Spinal cord (tissue), 9 donors: ENCODE measurements at regions not wholly inside any gene's neighbourhood (a gene's known extent, or its start where the extent isn't known, plus 50 kb on each side); places are given as distances from the start of the nearest gene placed in this dataset.

ENCODE experiments used
- DNase-seq, 6 donors: peaks; one replicate each; pipeline versions ENCODE4 v3.0.0 to v3.0.0-alpha.2; 2013 to 2015; ENCODE audit warnings: low spot score in 6 of 6, low read depth in 4 of 6
- H3K27ac ChIP-seq: one replicate; pipeline ENCODE4 v1.5.1; 2013; ENCODE audit warnings: low read depth, low read length, control low read depth
- H3K27me3 ChIP-seq: one replicate; pipeline ENCODE4 v1.6.1; 2013; ENCODE audit warnings: low read length; ENCODE audit not compliant: control insufficient read depth, insufficient read depth
- H3K36me3 ChIP-seq: one replicate; pipeline ENCODE4 v1.6.1; 2013; ENCODE audit warnings: low read length; ENCODE audit not compliant: control insufficient read depth, insufficient read depth
- H3K4me1 ChIP-seq: one replicate; pipeline ENCODE4 v1.6.1; 2013; ENCODE audit warnings: low read length; ENCODE audit not compliant: control insufficient read depth, insufficient read depth
- H3K4me3 ChIP-seq: one replicate; pipeline ENCODE4 v1.5.1; 2013; ENCODE audit warnings: low read depth, low read length, control low read depth
- H3K9me3 ChIP-seq: one replicate; pipeline ENCODE4 v1.6.1; 2013; ENCODE audit warnings: low read length; ENCODE audit not compliant: control insufficient read depth, insufficient read depth
- WGBS: methylation state at CpG from one replicate; pipeline ENCODE4 v1.1.5; 2013; ENCODE audit warnings: missing lambda C conversion rate; ENCODE audit not compliant: insufficient coverage; 5-methylcytosine and 5-hydroxymethylcytosine counted together
- donor health status: healthy.

DNA sequence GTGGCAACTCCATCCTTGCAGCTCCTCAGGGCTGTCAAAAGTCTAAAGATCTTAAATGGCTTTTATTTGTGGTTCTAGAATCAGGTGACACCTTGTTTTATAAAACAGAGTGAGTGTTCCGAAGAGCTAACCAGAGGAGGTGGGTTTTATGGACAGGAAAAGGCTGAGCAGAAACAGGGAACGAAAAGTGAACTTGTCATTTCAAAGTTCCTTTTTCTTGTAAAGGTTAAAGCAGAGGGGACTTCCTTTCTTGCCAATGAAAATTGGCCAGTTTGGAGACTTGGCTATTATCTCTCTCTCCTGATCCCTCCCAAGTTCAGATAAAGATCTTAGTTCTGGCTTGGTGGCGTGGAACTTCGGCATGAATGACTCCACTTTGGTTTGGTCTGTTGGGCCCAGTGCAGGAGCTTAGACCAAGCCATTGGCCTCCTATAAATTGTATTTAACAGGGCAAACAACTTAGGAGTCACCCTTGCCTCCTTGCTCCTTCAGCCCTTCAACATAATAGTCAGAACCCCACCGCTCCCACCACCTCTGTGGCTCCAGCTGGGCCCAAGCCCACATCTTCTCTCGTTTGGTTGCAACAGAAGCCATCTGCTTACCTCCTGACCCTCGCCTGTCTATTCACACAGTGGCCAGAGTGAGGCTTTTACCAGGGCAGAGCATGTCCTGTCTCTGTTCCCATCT, 102.4 kb upstream of the THY1 start:
- Histone ChIP-seq H3K4me1 (peaks cover 18% of the 10 kb centered on the region), H3K9me3 (no peaks in the 10 kb centered on the region), H3K27me3 (no peaks in the 10 kb centered on the region), H3K36me3 (no peaks in the 10 kb centered on the region), H3K27ac (no peak overlapping the region), H3K4me3 (no peak overlapping the region)
- DNase-seq = no peak
- WGBS = 84% methylated on average over 6 of the region's 7 CpGs

DNA sequence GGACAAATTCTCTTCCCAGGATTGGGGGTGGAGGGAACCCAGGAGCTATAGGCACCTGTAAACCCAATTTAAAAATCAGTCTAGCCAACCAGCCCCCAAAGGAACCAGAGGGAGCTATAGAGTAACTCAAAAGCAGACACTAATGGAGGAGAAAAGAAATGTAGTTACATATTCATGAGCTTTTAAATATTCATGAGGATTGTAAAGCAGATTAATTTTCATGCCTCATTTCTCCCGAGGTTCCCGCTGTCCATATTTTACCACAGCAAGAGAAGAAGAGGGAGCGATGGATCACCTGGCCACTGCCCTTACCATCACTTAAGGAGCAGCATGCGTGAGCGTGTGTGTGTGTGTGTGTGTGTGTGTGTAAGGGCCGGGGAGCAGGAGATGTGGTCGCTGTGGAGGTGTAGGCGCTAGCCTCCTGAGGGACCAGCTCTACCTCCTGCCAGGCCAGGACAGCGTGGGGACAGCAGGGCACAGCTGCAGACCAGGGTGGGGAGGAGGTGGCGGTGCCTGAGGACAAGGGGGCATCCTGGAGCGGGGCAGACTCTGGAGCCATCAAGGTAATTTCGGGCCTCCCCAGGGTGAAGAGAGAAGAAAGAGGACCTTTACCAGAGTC, 100.7 kb upstream of the THY1 start:
- Histone ChIP-seq H3K4me3 (no peak overlapping the region), H3K36me3 (no peaks in the 10 kb centered on the region), H3K4me1 (peaks cover 23% of the 10 kb centered on the region), H3K27me3 (no peaks in the 10 kb centered on the region), H3K27ac (no peak overlapping the region), H3K9me3 (no peaks in the 10 kb centered on the region)
- peak in 2 of 6 donors; percentile 49 to 84 for DNase-seq
- 42% methylated on average over 5 of the region's 12 CpGs for WGBS

DNA sequence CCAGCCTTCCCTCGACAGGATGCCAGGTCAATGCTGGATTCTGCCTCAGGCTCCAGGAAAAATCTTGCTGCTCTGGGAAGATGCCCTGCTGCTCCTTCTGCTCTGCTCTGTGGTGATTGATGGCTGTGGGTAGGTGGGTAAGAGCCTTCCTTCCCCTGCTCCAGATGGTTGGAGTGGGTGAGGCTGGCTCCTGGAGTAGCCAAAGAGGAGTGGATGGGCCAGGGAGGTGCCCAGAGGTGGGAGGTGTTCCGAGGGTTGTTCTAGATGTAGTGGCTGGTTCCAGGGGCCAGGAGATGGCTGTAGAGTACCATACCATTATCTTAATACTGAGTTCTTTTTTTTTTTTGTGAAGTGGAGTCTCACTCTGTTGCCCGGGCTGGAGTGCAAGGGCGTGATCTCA, 99.6 kb upstream of the THY1 start:
- Histone ChIP-seq H3K27me3 (no peaks in the 10 kb centered on the region), H3K4me3 (no peak overlapping the region), H3K27ac (no peak overlapping the region), H3K9me3 (no peaks in the 10 kb centered on the region), H3K4me1 (peaks cover 23% of the 10 kb centered on the region), H3K36me3 (no peaks in the 10 kb centered on the region)
- 92% methylated on average over 2 of the region's 4 CpGs for WGBS
- no peak for DNase-seq

DNA sequence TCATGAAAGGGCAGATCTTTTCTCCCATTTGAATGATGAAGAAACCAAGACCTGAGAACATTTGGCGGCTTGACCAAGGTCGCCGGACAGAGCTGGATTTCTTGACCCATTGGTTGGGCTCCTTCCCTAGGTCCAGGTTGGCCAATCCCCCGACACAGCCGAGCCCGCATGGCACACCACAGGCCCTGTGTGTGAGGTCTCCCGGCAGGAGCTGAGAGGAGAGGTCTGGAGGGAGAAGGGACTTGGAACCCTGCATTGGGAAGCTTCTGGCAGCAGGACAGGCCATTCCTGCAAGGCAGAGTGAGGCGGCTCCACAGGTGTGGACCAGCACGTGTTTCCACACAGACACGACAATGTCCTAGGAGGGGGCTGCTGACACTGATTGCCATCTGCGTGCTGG, 98.6 kb upstream of the THY1 start:
- Histone ChIP-seq H3K4me1 (peaks cover 23% of the 10 kb centered on the region), H3K27ac (no peak overlapping the region), H3K9me3 (no peaks in the 10 kb centered on the region), H3K36me3 (no peaks in the 10 kb centered on the region), H3K27me3 (no peaks in the 10 kb centered on the region), H3K4me3 (no peak overlapping the region)
- 82% methylated on average over 11 of the region's 11 CpGs for WGBS
- no peak for DNase-seq

DNA sequence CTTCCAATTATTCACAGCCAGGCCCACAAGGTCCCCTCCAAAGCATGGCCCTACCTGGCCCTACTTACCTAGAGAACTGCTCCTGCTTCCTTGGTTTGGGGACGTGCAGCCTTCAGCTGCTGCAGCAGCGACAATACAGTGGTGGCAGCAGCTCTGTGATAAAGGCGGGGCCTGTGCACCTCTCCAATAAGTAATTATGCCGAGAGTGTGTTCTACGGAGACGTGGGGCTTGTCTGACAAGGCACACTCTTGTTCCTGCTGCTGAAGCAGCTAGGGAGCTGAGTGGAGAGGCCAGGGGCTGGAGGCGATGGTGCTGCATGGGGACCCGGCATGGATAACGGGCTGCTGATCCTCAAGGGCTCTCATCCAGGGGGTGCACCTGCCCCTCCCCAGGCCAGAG, 98.0 kb upstream of the THY1 start:
- Histone ChIP-seq H3K27me3 (no peaks in the 10 kb centered on the region), H3K4me1 (peaks cover 28% of the 10 kb centered on the region), H3K9me3 (no peaks in the 10 kb centered on the region), H3K36me3 (no peaks in the 10 kb centered on the region), H3K27ac (no peak overlapping the region), H3K4me3 (no peak overlapping the region)
- WGBS = 56% methylated on average over 9 of the region's 9 CpGs
- peak in 1 of 6 donors; percentile 84 for DNase-seq

DNA sequence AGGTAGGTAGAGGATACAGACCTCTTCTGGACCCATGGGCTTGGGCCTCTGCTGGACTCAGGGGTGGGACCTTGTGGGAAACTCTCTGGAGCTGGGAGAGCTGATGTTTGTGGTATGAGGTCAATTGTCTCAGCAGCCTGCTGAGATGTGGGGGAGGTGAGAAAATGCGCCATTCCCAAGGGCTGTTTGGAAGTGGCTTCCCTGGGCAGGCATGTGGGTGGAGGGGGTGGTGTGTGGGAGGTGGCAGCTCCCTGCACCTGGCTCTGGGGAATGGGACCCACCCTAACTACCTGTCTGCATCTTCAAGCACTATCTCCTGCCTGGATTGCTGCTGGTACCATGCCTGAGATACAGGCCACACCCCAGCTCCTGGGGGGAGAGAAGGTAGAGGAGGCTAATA, 97.4 kb upstream of the THY1 start:
- 67% methylated on average over 1 of the region's 1 CpG for WGBS
- no peaks in the 10 kb centered on the region for H3K9me3 ChIP-seq
- H3K4me3 ChIP-seq = no peak overlapping the region
- peaks cover 32% of the 10 kb centered on the region for H3K4me1 ChIP-seq
- no peaks in the 10 kb centered on the region for H3K36me3 ChIP-seq
- H3K27ac ChIP-seq = no peak overlapping the region
- DNase-seq = no peak
- H3K27me3 ChIP-seq = no peaks in the 10 kb centered on the region

DNA sequence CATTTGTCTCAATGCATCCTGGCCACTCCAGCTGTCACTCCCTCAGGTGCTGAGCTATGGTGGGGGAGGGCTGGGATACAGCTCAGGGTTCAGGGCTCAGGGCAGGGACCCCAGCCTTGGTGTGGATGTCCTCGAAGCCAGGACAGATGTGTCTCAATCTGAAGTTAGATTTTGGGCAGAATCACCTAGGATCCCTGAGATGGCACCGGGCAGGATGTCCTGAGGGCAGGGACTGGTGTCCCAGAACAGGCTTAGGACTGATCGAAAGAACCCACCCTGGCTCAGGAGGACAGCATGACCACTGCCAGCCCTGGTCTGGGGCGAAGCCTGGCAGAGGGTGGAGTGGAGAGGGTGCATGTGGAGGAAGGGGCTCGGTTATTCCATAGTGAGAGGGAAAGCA, 96.8 kb upstream of the THY1 start:
- H3K36me3 ChIP-seq = no peaks in the 10 kb centered on the region
- H3K27ac ChIP-seq = no peak overlapping the region
- H3K4me1 ChIP-seq = peaks cover 33% of the 10 kb centered on the region
- no peak overlapping the region for H3K4me3 ChIP-seq
- no peak for DNase-seq
- no peaks in the 10 kb centered on the region for H3K9me3 ChIP-seq
- no peaks in the 10 kb centered on the region for H3K27me3 ChIP-seq
- WGBS = 68% methylated on average over 5 of the region's 5 CpGs

DNA sequence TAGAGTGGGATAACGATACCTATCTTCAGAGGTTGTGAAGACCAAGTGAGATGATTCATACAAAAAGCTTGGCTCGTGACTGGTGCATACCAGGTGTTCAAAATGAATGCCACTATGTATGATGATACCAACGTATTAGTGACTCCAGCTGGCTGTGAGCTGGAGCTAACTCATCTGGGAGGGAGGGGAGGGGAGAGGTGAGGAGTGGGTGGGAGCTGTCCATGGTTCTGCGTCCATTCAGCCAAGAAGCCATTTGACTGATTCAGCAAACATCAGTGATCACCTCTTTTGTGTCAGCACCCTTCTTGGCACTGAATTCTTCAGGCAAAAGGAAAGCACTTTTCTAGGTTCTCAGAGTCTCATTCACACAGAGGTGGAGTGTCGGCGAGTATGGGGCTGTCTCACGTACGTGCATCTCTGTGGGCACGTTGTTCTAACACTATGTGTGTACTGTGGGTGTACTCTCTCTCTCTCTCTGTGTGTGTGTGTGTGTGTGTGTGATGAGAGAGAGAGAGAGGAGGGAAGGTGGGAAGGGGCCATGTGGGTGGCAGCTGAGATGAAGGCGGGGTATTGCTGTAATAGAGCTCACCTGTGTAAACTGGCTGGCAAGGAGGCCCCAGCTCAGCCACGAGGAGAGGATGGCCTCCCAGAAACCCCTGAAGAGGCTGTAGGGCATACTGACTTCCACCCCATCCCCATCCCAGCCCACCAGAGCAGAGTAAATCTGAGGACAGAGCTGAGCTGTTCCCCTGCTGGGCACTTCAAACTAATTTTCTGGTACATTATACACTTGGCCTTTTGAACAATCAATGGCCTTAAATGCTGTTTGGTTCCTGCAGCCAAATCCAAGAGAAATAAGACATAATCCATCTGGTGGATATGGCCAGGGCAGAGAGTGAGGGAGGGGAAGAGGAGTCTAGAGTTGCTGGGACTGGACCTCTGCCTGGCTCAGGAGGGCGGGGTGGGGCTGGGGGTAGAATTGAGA, 96.1 kb upstream of the THY1 start:
- Histone ChIP-seq H3K4me3 (no peak overlapping the region), H3K4me1 (peaks cover 29% of the 10 kb centered on the region), H3K9me3 (no peaks in the 10 kb centered on the region), H3K27ac (no peak overlapping the region), H3K36me3 (no peaks in the 10 kb centered on the region), H3K27me3 (no peaks in the 10 kb centered on the region)
- DNase-seq = peak in 2 of 6 donors; percentile 47 to 59
- WGBS = 77% methylated on average over 6 of the region's 12 CpGs

DNA sequence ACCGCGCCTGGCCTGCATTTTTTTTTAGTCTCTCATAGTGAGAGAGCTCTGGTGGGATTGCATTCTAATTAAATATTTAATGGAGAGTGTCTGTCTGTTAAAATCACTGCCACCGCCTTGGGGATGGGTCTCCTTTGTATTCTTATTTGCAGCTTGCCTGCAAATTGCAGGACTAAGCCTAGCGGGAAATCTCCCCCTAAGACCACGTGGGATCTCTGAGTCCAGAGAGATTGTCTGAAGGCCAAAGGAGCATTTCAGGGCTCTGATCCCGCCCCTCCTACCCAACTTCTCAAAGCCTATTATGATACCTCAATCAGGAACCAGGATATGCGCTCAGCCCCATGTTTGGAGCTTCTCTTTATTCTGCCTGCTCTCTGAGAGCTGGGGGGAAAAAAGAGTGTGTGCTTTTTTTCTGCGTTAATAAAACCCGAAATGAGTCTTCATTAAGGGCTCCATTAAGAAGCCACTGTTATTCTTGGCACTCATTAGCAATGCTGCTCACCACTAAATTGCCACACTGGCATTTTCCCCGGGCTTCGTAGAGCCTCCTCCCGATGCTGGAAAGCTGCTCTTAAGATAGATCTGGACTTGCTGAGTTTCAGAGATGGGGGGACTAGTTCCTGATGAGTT, 92.9 kb upstream of the THY1 start:
- peak in 3 of 6 donors; percentile 40 to 90 (median 68) for DNase-seq
- Histone ChIP-seq H3K9me3 (no peaks in the 10 kb centered on the region), H3K4me1 (peaks cover 43% of the 10 kb centered on the region), H3K27ac (no peak overlapping the region), H3K27me3 (no peaks in the 10 kb centered on the region), H3K36me3 (no peaks in the 10 kb centered on the region), H3K4me3 (no peak overlapping the region)
- 0% methylated on average over 1 of the region's 12 CpGs for WGBS
